CD1c-positive myeloid dendritic cell (primary cell): ENCODE measurements at regions not wholly inside any gene's neighbourhood (a gene's known extent, or its start where the extent isn't known, plus 50 kb on each side); places are given as distances from the start of the nearest gene placed in this dataset.
"Not testable (repeated sequence)": the region's sequence is repeated elsewhere in the genome, so short reads cannot be mapped to it uniquely, and the experiment has no call there.

ENCODE experiments used
- DNase-seq: peaks from one replicate; pipeline ENCODE4 v3.0.0-alpha.2; 2016; ENCODE audit errors: extremely low spot score

- no peak for DNase-seq
Measured at GRCh38 chrX:1103360-1103759, 109.1 kb downstream of the CRLF2 start.

DNA sequence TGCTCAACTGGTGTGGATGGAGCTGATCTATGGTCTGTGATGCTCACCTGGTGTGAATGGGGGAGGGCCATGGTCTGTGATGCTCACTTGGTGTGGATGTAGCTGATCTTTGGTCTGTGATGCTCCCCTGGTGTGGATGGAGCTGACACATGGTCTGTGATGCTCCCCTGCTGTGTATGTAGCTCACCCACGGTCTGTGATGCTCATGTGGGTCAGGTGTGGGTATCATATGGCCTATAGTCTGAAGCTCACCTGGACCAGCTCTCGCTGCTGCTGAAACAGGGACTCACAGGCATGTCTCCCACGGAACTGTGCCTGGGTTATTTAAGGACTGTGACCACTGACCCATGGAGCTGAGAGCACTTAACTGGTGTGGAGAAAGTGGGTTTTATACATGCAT lies 109.7 kb downstream of the CRLF2 start:
- DNase-seq, result no peak

DNA sequence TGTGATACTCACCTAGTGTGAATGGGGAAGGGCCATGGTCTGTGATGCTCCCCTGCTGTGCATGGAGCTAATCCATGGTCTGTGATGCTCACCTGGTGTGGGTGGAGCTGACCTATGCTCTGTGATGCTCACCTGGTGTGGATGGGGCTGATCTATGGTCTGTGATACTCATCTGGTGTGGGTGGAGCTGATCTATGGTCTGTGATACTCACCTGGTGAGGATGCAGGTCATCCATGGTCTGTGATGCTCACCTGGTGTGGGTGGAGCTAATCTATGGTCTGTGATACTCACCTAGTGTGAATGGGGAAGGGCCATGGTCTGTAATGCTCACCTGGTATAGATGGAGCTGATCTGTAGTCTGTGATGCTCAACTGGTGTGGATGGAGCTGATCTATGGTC lies 110.2 kb downstream of the CRLF2 start:
- not testable (repeated sequence) for DNase-seq

- no peak for DNase-seq
Measured at GRCh38 chrX:1099146-1099770, 113.2 kb downstream of the CRLF2 start.

DNA sequence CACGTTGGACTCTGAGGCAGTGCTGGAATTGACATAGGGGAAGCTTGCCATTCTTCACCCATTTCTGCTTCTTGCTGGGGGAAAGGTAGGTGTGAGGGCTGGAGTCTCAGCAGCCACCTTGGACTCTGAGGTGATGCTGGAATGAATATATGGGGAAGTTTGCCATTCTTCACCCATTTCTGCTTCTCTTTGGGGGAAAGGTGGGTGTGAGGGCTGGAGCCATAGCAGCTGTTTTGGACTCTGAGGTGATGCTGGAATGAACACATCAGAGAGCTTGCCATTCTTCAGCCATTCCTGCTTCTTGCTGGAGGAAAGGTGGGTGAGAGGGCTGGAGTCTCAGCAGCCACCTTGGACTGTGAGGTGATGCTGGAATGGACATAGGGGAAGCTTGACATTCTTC lies 115.1 kb downstream of the CRLF2 start:
- no peak for DNase-seq

GRCh38 chrX:1094566-1095333 lies 117.7 kb downstream of the CRLF2 start:
- DNase-seq, result no peak

DNA sequence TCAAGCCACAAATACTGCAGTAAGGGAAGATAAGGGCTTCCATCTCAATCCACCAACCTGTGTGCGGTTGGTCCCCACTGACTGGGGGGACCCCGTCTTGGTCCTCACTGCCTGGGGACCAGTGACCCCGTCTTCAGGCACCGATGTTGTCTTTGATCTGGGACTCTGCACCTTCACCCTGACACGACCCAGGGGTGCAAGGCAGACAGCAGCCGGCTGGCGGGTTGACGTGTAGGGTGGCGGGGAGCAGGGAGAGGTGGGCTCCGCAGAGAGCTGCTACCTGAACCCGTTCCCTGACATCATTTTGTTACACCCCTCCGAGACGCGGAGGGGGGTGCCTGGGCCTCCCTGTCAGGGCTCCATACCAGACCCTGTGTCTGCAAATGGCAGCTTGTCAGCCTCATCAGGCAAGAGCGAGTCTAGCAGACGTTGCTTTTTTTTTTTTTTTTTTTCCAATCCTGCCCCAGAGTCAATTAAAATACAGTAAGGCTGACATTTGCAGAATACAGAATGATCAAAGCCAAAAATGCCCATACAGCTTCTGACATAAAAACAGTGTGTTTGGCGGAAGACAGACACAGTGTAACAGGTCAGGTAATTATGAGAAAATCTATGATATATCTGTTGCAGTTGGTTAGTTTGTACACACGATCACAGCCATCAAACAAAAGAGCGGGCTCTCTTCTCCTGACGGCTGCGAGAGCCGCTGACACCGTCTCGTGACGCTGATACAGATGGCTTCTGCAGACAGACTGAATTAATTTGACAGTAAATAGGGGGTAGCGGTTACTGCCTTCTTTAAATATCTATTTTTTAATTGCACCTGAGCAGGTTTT lies 118.6 kb downstream of the CRLF2 start:
- no peak for DNase-seq

- DNase-seq, result no peak
Measured at GRCh38 chrX:1093121-1093520, 119.3 kb downstream of the CRLF2 start.

- no peak for DNase-seq
Measured at GRCh38 chrX:1086444-1087409, 125.7 kb downstream of the CRLF2 start.

DNA sequence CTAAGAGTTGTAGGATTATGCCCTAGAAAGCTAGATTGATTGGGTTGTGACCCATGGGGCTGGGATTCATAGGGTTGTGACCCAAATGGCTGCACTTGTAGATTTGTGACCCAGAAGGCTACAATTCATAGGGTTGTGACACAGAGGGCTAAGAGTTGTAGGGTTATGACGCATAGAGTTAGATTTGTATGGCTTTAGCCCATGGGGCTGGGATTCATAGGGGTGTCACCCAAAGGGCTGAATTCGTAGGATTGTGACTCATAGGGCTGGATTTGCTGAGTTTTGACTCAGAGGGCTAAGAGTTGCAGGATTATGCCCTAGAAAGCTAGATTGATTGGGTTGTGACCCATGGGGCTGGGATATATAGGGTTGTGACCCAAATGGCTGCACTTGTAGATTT lies 126.6 kb downstream of the CRLF2 start:
- DNase-seq, result not testable (repeated sequence)

DNA sequence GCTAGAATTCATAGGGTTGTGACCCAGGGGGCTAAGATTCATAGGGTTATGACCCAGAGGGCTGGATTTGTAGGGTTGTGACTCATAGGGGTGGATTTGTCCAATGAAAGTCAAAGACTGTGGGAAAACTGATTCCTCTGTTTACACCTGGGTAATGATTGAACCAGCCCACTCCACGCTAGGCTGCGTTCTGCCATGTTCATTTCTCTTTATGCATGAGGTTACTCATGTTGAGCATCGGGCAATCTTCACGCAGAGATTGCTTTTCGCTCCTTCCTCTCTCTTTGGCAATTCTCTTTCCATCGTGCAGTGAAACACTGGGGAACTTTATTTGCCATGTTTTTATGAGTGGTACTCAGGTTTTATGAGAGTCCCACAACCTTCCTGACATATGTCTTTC lies 127.8 kb downstream of the CRLF2 start:
- DNase-seq, result no peak

DNA sequence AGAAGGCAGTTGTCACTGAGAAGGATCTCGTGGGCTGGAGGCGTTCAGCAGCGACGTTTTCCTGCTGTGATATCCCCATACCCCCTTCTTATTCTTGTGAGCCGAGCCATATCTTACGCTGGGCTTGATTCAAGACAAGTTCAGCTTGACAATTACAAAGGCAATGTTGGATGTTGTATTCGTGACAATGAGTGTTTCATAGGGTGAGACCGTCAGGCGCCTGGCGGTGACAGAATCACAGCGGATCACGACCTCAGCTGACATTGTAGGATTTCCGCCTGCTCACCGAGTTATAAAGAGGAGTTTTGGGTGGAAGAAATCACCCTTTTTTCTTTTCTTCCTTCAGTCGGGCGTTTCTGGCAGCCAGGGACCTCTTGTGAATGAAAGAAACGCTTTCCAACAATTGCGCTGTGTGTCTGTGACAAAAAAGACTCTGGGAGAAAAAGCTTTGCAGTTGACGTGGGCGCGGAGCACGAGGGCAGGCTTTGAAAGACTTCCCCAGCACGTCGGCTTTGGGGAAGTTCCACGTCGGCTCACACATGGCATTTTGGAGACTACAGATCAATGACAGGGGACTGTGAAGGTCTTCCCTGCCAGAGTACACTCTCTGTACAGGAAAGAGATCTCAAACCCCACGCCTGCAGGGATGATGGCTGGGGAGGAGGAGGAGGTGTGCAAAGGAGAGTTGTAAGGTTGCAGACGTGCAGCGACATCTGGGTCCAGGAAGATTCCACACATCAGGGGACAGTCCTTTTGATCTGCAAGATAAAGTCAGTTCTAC lies 135.4 kb downstream of the CRLF2 start:
- peak; percentile 30 for DNase-seq

GRCh38 chrX:1075741-1076140 lies 136.7 kb downstream of the CRLF2 start:
- DNase-seq, result no peak

- DNase-seq, result no peak
Measured at GRCh38 chrX:1075156-1075555, 137.3 kb downstream of the CRLF2 start.

GRCh38 chrX:1074755-1075154 lies 137.7 kb downstream of the CRLF2 start:
- no peak for DNase-seq

DNA sequence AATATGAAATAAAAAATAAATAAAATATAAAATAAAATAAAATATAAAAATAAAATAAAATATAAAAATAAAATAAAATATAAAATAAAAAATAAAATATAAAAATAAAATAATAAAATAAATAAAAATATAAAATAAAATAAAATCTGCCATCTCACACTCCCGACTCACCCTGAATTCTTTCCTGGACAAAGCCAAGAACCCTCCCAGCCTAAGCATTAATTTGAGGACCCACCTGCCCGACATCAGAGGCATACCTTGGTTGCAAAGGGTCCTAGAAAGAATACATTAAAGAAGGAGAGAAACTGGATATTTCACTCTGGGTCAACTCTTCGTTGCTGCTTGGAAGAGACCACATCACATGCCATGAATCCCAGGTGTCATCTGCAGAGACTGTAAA lies 138.3 kb downstream of the CRLF2 start:
- DNase-seq, result no peak

- no peak for DNase-seq
Measured at GRCh38 chrX:1072637-1073377, 139.6 kb downstream of the CRLF2 start.

GRCh38 chrX:1071351-1071750 lies 141.1 kb downstream of the CRLF2 start:
- no peak for DNase-seq

DNA sequence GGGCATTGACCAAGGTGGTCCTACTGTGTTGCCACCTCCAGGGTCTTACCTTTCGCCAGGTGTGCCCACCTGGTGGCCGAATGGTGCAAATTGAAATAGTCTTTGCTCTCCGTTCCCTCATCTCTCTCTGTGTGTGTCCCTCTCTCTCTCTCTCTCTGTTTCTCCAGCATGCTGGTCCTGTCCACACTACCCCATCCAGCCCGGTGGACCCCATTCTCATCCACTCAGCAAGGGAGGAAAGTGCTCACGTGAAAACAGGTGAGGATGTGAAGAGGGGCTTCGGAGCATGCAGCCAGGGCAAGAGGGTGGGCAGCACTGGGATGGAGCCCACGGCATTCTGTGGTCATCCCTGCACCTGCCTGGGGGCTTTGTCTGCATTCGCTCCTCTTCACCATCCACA lies 150.1 kb downstream of the CRLF2 start:
- DNase-seq, result no peak

GRCh38 chrX:1060562-1060960 lies 151.9 kb downstream of the CRLF2 start:
- no peak for DNase-seq
